Inflammatory macrophage treated with lipopolysaccharide for 4 hours (primary cell): ENCODE measurements at regions not wholly inside any gene's neighbourhood (a gene's known extent, or its start where the extent isn't known, plus 50 kb on each side); places are given as distances from the start of the nearest gene placed in this dataset.
"Not testable (repeated sequence)": the region's sequence is repeated elsewhere in the genome, so short reads cannot be mapped to it uniquely, and the experiment has no call there.

Source experiments
- DNase-seq: peaks from one replicate; pipeline ENCODE4 v3.0.0-alpha.2; 2020

GRCh38 chr20:30164389-30164788 is 1093.1 kb upstream of the DEFB115 start:
- DNase-seq, result not testable (repeated sequence)

DNA sequence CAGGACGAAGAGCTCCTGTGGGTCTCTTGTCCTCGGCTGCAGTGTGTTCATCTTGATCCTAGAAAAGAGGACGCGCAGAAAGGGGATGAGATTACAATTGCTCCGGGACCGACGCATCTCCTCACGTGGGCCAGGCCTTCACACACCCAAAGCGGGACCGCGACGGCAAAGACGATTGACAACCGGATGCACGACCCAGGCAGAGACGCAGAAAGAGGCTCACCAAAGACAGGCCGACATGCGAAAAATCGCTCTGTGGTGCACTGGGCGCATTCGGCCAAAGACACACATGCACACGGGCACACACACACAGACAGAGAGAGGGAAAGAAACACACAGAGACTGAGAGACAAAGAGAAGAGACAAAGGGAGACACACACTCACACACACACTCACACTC is 1089.9 kb upstream of the DEFB115 start:
- no peak for DNase-seq

DNA sequence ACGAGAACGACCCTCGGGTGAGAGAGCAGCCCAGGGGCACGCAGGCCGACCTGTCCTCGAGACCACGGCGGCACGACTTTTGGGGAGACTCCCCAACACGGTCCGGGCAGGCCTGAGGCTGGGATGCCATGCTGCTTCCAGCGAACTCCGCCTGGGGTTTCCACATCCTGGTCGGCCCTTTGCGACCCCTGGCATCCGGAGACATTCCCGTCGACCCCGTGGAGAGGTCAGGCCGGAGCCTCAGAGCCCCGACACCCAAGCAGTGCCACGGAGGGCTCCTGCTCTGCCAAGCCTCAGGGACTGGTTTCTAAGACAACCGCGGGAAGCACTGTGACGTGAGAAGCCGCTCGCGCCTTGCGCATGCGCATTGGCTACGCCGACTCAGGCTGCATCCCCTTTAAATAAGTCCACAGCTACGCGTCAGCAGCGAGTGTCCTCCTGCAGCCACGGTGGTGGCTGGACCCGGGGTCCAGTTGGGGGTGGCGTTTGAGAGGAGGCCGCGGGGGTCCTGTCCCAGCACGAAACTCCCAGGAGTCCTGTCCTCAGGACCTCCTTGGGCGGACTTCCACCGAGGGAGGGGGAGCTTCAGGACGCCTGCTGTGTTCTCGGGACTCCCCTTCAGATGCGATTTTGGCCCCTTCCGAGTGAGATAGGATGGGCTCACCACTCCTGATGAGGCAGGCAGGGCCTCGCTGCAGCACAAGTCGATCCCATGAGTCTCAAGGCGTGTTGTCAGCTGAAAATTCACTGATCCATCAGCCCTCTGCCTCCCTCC is 1089.3 kb upstream of the DEFB115 start:
- DNase-seq, result no peak

- DNase-seq, result no peak
Measured at GRCh38 chr20:30168800-30169138, 1088.7 kb upstream of the DEFB115 start.

DNA sequence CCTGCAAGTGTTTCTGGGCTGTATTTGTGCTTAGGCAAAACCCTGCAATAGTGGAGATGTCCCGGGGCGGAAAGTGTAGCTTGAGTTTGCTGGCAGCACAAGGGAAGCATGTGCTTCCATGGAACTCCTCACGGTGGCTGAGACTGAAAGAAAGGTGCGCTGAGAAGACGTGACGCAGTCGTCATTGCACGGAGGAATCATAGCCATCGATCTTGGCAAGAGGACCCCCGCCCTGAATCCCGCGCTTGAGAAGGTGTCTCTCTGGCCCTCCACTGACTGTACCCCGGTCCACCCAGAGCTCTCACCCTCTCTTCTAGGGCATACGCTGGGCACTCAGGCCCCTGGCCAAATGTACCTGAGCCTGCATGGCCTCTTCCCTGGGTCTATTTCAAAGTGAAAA is 1081.8 kb upstream of the DEFB115 start:
- no peak for DNase-seq

- not testable (repeated sequence) for DNase-seq
Measured at GRCh38 chr20:30183124-30183523, 1074.3 kb upstream of the DEFB115 start.

DNA sequence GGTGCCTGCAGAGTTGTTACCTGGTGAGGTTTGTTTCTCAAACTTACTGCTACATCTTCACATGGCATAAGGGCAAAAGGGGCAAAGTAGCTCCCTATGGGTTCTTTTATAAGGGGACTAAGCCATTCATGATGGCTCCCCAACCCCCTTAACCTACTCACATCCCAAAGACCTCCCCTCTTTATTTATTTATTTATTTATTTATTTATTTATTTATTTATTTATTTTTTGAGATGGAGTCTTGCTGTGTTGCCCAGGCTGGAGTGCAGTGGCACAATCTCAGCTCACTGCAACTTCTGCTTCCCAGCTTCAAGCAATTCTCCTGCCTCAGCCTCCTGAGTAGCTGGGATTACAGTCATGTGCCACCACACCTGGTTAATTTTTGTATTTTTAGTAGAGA is 1065.7 kb upstream of the DEFB115 start:
- not testable (repeated sequence) for DNase-seq

DNA sequence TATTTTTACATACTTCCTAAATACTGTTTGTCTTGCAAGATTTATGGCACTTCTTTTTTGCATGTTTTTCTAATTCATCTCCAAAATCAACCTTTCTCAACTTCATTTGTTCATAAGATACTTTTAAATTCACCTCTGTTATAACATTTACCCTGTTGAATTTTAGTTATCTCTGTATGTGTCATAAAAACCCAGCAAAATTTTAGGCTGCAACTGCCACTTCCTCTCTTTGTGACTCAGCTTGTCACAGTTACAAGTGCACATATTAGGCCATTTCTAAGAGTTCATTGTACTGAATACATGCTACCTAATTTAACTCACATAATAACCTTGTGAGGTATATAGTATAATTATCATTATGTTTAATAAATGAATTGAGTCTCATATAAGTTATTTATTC is 1023.0 kb upstream of the DEFB115 start:
- not testable (repeated sequence) for DNase-seq

DNA sequence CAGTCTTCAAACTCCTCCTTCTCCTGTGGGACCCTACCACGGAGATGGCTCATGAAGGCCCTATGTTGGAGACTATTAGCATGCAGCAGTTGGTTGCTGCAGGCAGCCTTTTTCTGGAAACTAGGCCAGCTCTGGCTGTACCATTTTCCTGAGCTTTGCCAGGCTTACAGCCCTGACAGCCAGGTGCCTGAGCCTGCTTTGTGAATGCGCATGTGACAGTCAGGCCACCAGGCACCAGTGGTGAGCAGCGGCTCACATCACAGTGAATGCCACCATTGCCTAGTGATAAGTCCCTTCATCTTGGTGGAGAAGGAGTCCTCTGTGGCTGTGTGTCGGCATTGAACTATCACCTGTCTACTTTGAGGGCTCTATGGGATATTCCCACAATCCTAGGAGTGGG is 982.4 kb upstream of the DEFB115 start:
- DNase-seq, result not testable (repeated sequence)

GRCh38 chr20:30281584-30282197 is 975.8 kb upstream of the DEFB115 start:
- DNase-seq, result no peak

DNA sequence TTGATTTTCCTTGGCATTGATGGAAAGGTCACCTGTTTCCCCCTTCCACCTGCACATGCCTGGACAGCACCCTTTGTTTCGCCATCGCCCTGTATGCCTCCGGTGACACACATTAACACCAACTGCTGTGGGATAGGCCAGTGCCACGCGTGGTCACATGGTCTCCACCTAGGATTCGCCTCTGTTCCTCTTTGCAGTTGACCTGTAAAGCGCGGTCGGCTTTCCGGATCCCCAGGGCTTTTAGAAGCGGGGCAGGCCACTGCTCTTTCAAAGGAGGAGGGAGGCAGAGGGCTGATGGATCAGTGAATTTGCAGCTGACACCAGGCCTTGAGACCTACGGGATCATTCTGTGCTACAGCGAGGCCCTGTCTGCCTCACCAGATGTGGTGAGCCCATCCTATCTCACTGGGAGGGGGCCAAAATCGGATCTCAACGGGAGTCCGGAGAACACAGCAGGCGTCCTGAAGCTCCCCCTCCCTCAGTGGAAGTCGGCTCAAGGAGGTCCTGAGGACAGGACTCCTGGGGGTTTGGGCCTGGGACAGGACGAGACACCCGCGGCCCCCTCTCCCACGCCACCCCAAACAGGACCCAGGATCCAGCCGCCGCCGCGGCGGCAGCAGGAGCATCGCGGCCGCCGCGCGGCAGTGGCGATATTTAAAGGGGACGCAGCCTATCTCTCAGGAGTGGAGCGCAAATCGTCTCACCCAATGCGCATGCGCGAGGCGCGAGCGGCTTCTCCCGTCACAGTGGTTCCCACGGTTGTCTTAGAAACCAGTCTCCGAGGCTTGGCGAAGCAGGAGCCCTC is 973.8 kb upstream of the DEFB115 start:
- peak; percentile 17 for DNase-seq

- no peak for DNase-seq
Measured at GRCh38 chr20:30284281-30284905, 973.1 kb upstream of the DEFB115 start.

- DNase-seq, result no peak
Measured at GRCh38 chr20:30285677-30286076, 971.8 kb upstream of the DEFB115 start.

GRCh38 chr20:30286157-30286556 is 971.3 kb upstream of the DEFB115 start:
- no peak for DNase-seq

DNA sequence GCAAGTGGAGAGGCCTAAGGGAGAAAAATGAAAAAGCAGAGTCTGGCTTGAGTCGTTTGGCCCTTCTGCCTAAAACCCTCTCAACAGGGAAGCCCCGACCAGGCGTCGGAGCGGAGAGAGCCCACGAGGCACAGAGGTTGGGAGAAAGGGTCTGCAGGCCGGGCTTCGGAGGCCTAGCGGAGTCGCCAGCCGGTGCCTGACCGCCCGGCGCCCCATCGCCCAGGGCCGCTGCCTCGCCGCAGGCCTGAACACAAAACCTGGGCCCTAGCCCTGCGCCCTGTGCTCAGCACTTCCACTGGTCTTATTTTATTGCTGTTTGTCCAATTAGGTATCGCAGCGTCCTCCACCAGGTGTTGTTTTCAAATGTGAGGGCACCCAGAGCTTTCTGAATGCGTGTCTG is 970.0 kb upstream of the DEFB115 start:
- DNase-seq, result not testable (repeated sequence)

DNA sequence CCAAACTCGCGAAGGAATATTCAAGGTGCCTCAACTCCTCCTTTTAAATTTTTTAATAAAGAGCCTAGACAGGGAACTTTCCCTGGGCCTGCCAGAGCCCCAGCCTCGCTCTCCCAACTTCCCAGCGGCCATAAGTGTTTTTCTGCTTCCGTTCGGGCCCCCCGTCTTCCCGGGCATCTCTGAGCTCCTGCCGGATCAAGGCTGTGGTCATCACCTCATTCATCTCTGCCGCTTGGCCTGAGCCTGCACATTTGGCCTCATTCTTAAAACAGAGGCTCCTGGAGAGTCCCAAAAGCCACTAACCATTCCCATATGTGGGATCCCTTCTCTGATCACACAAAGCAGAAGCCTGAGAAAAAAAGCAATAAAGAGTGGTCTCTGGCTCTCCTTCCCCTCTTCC is 969.1 kb upstream of the DEFB115 start:
- no peak for DNase-seq

- peak; percentile 6 for DNase-seq
Measured at GRCh38 chr20:30289049-30289448, 968.4 kb upstream of the DEFB115 start.

GRCh38 chr20:30289711-30290141 is 967.7 kb upstream of the DEFB115 start:
- not testable (repeated sequence) for DNase-seq

GRCh38 chr20:30290361-30291063 is 967.0 kb upstream of the DEFB115 start:
- not testable (repeated sequence) for DNase-seq

GRCh38 chr20:30291064-30291379 is 966.4 kb upstream of the DEFB115 start:
- DNase-seq, result not testable (repeated sequence)

GRCh38 chr20:30291686-30292085 is 965.8 kb upstream of the DEFB115 start:
- not testable (repeated sequence) for DNase-seq

- not testable (repeated sequence) for DNase-seq
Measured at GRCh38 chr20:30295396-30295795, 962.1 kb upstream of the DEFB115 start.

GRCh38 chr20:30295967-30296366 is 961.5 kb upstream of the DEFB115 start:
- DNase-seq, result not testable (repeated sequence)
